HEK293 (cell line): ENCODE measurements at regions not wholly inside any gene's neighbourhood (a gene's known extent, or its start where the extent isn't known, plus 50 kb on each side); places are given as distances from the start of the nearest gene placed in this dataset.

Source experiments
- CTCF ChIA-PET: fragments of 350-600 bp; formaldehyde crosslinking; extraction: SDS; loops from one replicate; lab custom pipeline; 2021; ENCODE audit warnings: antibody characterized with exemption; lab: Yijun Ruan, JAX
- POLR2A ChIA-PET: fragments of 300-600 bp; formaldehyde crosslinking; extraction: SDS; loops from one replicate; lab custom pipeline; 2020; ENCODE audit warnings: antibody characterized with exemption, inconsistent platforms; lab: Yijun Ruan, JAX
- H3K27ac ChIP-seq: fragments of 200-500 bp; sonication (Bioruptor generic); 2 replicates; pipeline ENCODE4 v1.5.1; 2014; ENCODE audit warnings: low read depth, low read length, control low read depth, inconsistent platforms; ENCODE audit errors: extremely low read depth
- H3K36me3 ChIP-seq, 2 experiments: fragments of 200-500 bp in 1 of 2; sonication (Bioruptor generic) in 1 of 2; 1 replicate in 1 of 2; 2 replicates in 1 of 2; pipeline ENCODE4 v1.5.1; 2014 to 2017; ENCODE audit warnings: inconsistent platforms in 2 of 2, low read length in 2 of 2; ENCODE audit not compliant: control insufficient read depth in 2 of 2, insufficient read depth in 1 of 2
- H3K4me1 ChIP-seq: fragments of 200-500 bp; sonication (Bioruptor generic); 2 replicates; pipeline ENCODE4 v1.5.1; 2014; ENCODE audit warnings: mild to moderate bottlenecking, low read length, inconsistent platforms; ENCODE audit not compliant: control insufficient read depth, insufficient read depth
- H3K4me3 ChIP-seq: 2 replicates; pipeline ENCODE4 v1.5.1; 2011; ENCODE audit warnings: low read depth, mild to moderate bottlenecking, control low read depth, low read length, moderate library complexity
- H3K9me3 ChIP-seq: fragments of 200-500 bp; sonication (Bioruptor generic); 2 replicates; pipeline ENCODE4 v1.5.1; 2014; ENCODE audit warnings: low read depth, low read length, inconsistent platforms; ENCODE audit not compliant: control insufficient read depth, insufficient read depth
- BCL11B ChIP-seq: fragments of 450-650 bp; formaldehyde crosslinking; IDR thresholded peaks from 2 replicates; pipeline ENCODE4 v1.5.1; 2016; ENCODE audit warnings: low read depth, missing biosample characterization, missing genetic modification characterization
- CTCF ChIP-seq: fragments of 450-650 bp; formaldehyde crosslinking; IDR thresholded peaks from 2 replicates; pipeline ENCODE4 v1.5.1; 2016; ENCODE audit warnings: missing biosample characterization, missing genetic modification characterization
- EGR2 ChIP-seq: fragments of 450-650 bp; formaldehyde crosslinking; IDR thresholded peaks from 2 replicates; pipeline ENCODE4 v1.5.1; 2016; ENCODE audit warnings: low read depth, missing biosample characterization, missing genetic modification characterization
- IKZF3 ChIP-seq: fragments of 450-650 bp; IDR thresholded peaks from 2 replicates; pipeline ENCODE4 v1.5.0; 2018; ENCODE audit warnings: missing biosample characterization, mild to moderate bottlenecking, missing genetic modification characterization, moderate library complexity
- OSR2 ChIP-seq: fragments of 450-650 bp; formaldehyde crosslinking; IDR thresholded peaks from 2 replicates; pipeline ENCODE4 v1.5.1; 2016; ENCODE audit warnings: missing biosample characterization, missing genetic modification characterization
- PRDM1 ChIP-seq: fragments of 450-650 bp; formaldehyde crosslinking; IDR thresholded peaks from 2 replicates; pipeline ENCODE4; 2016; ENCODE audit warnings: missing biosample characterization, missing genetic modification characterization
- ZBTB20 ChIP-seq: fragments of 450-650 bp; formaldehyde crosslinking; IDR thresholded peaks from 2 replicates; pipeline ENCODE4 v1.5.1; 2016; ENCODE audit warnings: missing biosample characterization, missing genetic modification characterization
- ZNF133 ChIP-seq: fragments of 450-650 bp; formaldehyde crosslinking; IDR thresholded peaks from 2 replicates; pipeline ENCODE4 v1.5.1; 2016; ENCODE audit warnings: missing biosample characterization, missing genetic modification characterization
- ZNF148 ChIP-seq: fragments of 450-650 bp; formaldehyde crosslinking; IDR thresholded peaks from 2 replicates; pipeline ENCODE4 v1.5.0; 2017; ENCODE audit warnings: missing biosample characterization, missing genetic modification characterization, borderline replicate concordance
- ZNF16 ChIP-seq: fragments of 450-650 bp; formaldehyde crosslinking; IDR thresholded peaks from 2 replicates; pipeline ENCODE4 v1.5.1; 2016; ENCODE audit warnings: low read depth, missing biosample characterization, missing genetic modification characterization
- ZNF202 ChIP-seq: fragments of 450-650 bp; formaldehyde crosslinking; IDR thresholded peaks from 2 replicates; pipeline ENCODE4 v1.5.1; 2016; ENCODE audit warnings: missing biosample characterization, missing genetic modification characterization, borderline replicate concordance
- ZNF211 ChIP-seq: fragments of 450-650 bp; formaldehyde crosslinking; IDR thresholded peaks from 2 replicates; pipeline ENCODE4 v1.5.1; 2016; ENCODE audit warnings: low read depth, missing biosample characterization, missing genetic modification characterization
- ZNF324 ChIP-seq: fragments of 450-650 bp; formaldehyde crosslinking; IDR thresholded peaks from 2 replicates; pipeline ENCODE4 v1.5.1; 2016; ENCODE audit warnings: missing biosample characterization, missing genetic modification characterization
- ZNF37A ChIP-seq: fragments of 450-650 bp; IDR thresholded peaks from 2 replicates; pipeline ENCODE4 v1.5.1; 2018; ENCODE audit warnings: missing biosample characterization, missing genetic modification characterization
- ZNF433 ChIP-seq: fragments of 450-650 bp; formaldehyde crosslinking; IDR thresholded peaks from 2 replicates; pipeline ENCODE4 v1.5.1; 2016; ENCODE audit warnings: missing biosample characterization, missing genetic modification characterization, low read depth
- ZNF48 ChIP-seq: fragments of 450-650 bp; formaldehyde crosslinking; IDR thresholded peaks from 2 replicates; pipeline ENCODE4 v1.5.1; 2016; ENCODE audit warnings: missing biosample characterization, missing genetic modification characterization
- ZNF510 ChIP-seq: fragments of 450-650 bp; formaldehyde crosslinking; IDR thresholded peaks from 2 replicates; pipeline ENCODE4 v1.5.1; 2018; ENCODE audit warnings: mild to moderate bottlenecking, missing genetic modification characterization, missing biosample characterization; ENCODE audit not compliant: insufficient replicate concordance
- ZNF677 ChIP-seq: fragments of 450-650 bp; IDR thresholded peaks from 2 replicates; pipeline ENCODE4 v1.5.0; 2018; ENCODE audit warnings: missing biosample characterization, mild to moderate bottlenecking, missing genetic modification characterization, moderate library complexity
- ZNF768 ChIP-seq: fragments of 450-650 bp; formaldehyde crosslinking; IDR thresholded peaks from 2 replicates; pipeline ENCODE4 v1.5.1; 2018; ENCODE audit warnings: missing biosample characterization, mild to moderate bottlenecking, missing genetic modification characterization
- TF ChIP-seq, protein P1 (sequence below): fragments of 450-650 bp; formaldehyde crosslinking; IDR thresholded peaks from 2 replicates; pipeline ENCODE4 v1.5.1; 2016; ENCODE audit warnings: missing biosample characterization, missing genetic modification characterization
- TF ChIP-seq, protein P2 (sequence below): fragments of 450-650 bp; formaldehyde crosslinking; IDR thresholded peaks from 2 replicates; pipeline ENCODE4 v1.5.1; 2016; ENCODE audit warnings: missing biosample characterization, missing genetic modification characterization, borderline replicate concordance

DNA sequence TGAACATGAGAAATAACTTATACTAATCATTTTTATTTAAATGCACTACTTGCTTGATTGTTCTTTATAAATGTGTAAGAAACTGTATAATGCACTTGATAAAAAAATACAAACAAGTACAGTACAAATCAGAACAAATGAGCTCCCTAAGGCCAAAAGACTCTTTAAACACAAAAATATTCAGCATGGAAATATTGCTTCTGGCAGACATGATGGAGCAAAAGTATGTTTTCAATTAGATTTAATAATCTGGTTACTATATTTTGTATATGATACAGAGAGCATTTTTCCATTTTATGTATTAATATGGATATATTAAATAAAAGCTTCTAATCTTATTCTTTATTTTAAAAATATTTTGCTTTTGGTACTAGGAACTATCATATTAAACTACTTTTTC, 800.2 kb upstream of the LRFN5 start:
- TF ChIP-seq OSR2 (tag by site-specific recombination) (no peak), ZBTB20 (no peak), IKZF3 (tag by site-specific recombination) (no peak), ZNF510 (tag by site-specific recombination) (no peak), PRDM1 (no peak), ZNF677 (tag by site-specific recombination) (no peak)
- TF ChIP-seq, protein P1, sequence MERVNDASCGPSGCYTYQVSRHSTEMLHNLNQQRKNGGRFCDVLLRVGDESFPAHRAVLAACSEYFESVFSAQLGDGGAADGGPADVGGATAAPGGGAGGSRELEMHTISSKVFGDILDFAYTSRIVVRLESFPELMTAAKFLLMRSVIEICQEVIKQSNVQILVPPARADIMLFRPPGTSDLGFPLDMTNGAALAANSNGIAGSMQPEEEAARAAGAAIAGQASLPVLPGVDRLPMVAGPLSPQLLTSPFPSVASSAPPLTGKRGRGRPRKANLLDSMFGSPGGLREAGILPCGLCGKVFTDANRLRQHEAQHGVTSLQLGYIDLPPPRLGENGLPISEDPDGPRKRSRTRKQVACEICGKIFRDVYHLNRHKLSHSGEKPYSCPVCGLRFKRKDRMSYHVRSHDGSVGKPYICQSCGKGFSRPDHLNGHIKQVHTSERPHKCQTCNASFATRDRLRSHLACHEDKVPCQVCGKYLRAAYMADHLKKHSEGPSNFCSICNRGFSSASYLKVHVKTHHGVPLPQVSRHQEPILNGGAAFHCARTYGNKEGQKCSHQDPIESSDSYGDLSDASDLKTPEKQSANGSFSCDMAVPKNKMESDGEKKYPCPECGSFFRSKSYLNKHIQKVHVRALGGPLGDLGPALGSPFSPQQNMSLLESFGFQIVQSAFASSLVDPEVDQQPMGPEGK (tag by site-specific recombination), result no peak
- ChIA-PET POLR2A (no interaction called here), CTCF (no interaction called here)
- Histone ChIP-seq H3K9me3 (no peaks in the 10 kb centered on the region), H3K4me3 (no peak overlapping the region), H3K27ac (no peak overlapping the region), H3K36me3 (no peaks in the 10 kb centered on the region), H3K4me1 (no peaks in the 10 kb centered on the region)

DNA sequence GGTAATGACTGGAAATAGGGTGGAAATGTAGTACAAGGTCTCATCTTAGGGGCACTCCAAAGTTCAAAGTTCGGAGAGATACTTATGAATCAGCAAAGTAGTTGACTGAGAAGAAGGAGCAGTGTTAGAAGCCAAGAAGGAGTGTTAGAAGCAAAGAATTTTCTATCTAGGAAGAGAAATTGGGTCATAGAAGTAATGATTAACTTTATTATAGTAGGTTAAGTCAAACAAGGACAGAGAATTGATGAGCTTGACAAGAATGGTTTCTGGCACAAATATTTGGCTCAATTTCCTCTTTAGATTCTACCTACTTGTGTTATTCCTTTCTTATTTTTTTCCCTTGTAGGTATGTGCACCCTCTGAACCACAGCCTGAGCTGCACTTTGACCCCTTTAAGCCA, 810.5 kb upstream of the LRFN5 start:
- no peak overlapping the region for H3K27ac ChIP-seq
- POLR2A ChIA-PET, result no interaction called here
- H3K36me3 ChIP-seq, result no peaks in the 10 kb centered on the region
- no peaks in the 10 kb centered on the region for H3K4me1 ChIP-seq
- no peaks in the 10 kb centered on the region for H3K9me3 ChIP-seq
- TF ChIP-seq ZNF768 (tag by site-specific recombination), result no peak
- no peak for TF ChIP-seq ZNF16
- CTCF ChIA-PET, result no interaction called here
- no peak overlapping the region for H3K4me3 ChIP-seq

DNA sequence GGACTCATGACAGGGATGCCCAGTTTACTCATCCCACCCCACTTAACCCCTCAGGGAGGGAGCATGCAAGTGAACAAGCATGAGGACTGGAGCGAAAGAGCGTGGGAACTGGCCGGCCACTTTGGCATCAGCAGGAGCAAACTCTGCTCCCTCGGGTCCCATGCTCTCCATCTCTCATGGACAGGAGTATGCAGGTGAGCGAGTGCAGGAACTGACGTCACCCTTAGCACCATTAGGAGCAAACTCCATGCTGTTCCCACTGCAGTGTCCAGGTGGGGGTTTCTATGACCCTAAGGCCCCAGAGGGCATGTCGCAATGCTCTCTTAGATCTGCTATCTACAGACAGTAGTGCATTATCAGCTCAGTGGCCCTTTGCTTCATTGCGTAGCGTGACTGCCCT, 821.8 kb upstream of the LRFN5 start:
- CTCF ChIA-PET, result no interaction called here
- no peaks in the 10 kb centered on the region for H3K36me3 ChIP-seq
- no peaks in the 10 kb centered on the region for H3K4me1 ChIP-seq
- no peak overlapping the region for H3K27ac ChIP-seq
- H3K9me3 ChIP-seq, result no peaks in the 10 kb centered on the region
- POLR2A ChIA-PET, result no interaction called here
- H3K4me3 ChIP-seq, result no peak overlapping the region
- TF ChIP-seq ZNF48 (no peak), ZNF211 (no peak), EGR2 (tag by site-specific recombination) (no peak), ZNF433 (tag by site-specific recombination) (no peak), ZNF133 (tag by site-specific recombination) (no peak), ZNF202 (tag by site-specific recombination) (no peak), ZNF37A (no peak), ZNF148 (tag by site-specific recombination) (no peak), ZNF324 (tag by site-specific recombination) (no peak), CTCF (no peak), BCL11B (tag by site-specific recombination) (no peak), PRDM1 (no peak)
- TF ChIP-seq, protein P2, sequence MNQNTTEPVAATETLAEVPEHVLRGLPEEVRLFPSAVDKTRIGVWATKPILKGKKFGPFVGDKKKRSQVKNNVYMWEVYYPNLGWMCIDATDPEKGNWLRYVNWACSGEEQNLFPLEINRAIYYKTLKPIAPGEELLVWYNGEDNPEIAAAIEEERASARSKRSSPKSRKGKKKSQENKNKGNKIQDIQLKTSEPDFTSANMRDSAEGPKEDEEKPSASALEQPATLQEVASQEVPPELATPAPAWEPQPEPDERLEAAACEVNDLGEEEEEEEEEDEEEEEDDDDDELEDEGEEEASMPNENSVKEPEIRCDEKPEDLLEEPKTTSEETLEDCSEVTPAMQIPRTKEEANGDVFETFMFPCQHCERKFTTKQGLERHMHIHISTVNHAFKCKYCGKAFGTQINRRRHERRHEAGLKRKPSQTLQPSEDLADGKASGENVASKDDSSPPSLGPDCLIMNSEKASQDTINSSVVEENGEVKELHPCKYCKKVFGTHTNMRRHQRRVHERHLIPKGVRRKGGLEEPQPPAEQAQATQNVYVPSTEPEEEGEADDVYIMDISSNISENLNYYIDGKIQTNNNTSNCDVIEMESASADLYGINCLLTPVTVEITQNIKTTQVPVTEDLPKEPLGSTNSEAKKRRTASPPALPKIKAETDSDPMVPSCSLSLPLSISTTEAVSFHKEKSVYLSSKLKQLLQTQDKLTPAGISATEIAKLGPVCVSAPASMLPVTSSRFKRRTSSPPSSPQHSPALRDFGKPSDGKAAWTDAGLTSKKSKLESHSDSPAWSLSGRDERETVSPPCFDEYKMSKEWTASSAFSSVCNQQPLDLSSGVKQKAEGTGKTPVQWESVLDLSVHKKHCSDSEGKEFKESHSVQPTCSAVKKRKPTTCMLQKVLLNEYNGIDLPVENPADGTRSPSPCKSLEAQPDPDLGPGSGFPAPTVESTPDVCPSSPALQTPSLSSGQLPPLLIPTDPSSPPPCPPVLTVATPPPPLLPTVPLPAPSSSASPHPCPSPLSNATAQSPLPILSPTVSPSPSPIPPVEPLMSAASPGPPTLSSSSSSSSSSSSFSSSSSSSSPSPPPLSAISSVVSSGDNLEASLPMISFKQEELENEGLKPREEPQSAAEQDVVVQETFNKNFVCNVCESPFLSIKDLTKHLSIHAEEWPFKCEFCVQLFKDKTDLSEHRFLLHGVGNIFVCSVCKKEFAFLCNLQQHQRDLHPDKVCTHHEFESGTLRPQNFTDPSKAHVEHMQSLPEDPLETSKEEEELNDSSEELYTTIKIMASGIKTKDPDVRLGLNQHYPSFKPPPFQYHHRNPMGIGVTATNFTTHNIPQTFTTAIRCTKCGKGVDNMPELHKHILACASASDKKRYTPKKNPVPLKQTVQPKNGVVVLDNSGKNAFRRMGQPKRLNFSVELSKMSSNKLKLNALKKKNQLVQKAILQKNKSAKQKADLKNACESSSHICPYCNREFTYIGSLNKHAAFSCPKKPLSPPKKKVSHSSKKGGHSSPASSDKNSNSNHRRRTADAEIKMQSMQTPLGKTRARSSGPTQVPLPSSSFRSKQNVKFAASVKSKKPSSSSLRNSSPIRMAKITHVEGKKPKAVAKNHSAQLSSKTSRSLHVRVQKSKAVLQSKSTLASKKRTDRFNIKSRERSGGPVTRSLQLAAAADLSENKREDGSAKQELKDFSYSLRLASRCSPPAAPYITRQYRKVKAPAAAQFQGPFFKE (tag by site-specific recombination), result no peak
